Neural progenitor cell (in vitro differentiated cells): ENCODE measurements at regions not wholly inside any gene's neighbourhood (a gene's known extent, or its start where the extent isn't known, plus 50 kb on each side); places are given as distances from the start of the nearest gene placed in this dataset.

Source experiments
- CTCF ChIP-seq: fragments of 200-600 bp; sonication (generic); IDR thresholded peaks from 2 replicates; pipeline ENCODE4 v1.5.1; 2017; ENCODE audit warnings: antibody characterized with exemption, mild to moderate bottlenecking
- EZH2phosphoT487 ChIP-seq: fragments of 200-600 bp; sonication (generic); IDR thresholded peaks from 2 replicates; pipeline ENCODE4 v1.6.1; 2017; ENCODE audit warnings: antibody characterized with exemption

- TF ChIP-seq CTCF (no peak), EZH2phosphoT487 (no peak)
Measured at GRCh38 chr6:119814609-119815400, 465.2 kb upstream of the MAN1A1 start.
